D721Med (cell line): ENCODE measurements at regions not wholly inside any gene's neighbourhood (a gene's known extent, or its start where the extent isn't known, plus 50 kb on each side); places are given as distances from the start of the nearest gene placed in this dataset.

Experiments
- DNase-seq: peaks from one replicate; pipeline ENCODE4 v3.0.0; 2011; ENCODE audit warnings: low spot score; ENCODE audit not compliant: insufficient read length
- FAIRE-seq: peaks from 2 replicates; lab custom pipeline; 2011; peaks lifted over from hg19 to GRCh38; lab: Jason Lieb, UNC
- CTCF ChIP-seq: IDR thresholded peaks from 2 replicates; pipeline ENCODE4 v1.5.1; 2012; ENCODE audit warnings: mild to moderate bottlenecking, control low read depth; ENCODE audit not compliant: insufficient read depth; ENCODE audit errors: missing control alignments

- FAIRE-seq, result no peak
- no peak for TF ChIP-seq CTCF
These were observed 64.4 kb upstream of the TIAM1 start for GRCh38 chr21:31408301-31409088.

GRCh38 chr21:31406510-31406909 is 62.4 kb upstream of the TIAM1 start:
- FAIRE-seq, result no peak
- TF ChIP-seq CTCF, result no peak
- no peak for DNase-seq

More at GRCh38 chr21:31408301-31409088, 64.4 kb upstream of the TIAM1 start:
- DNase-seq, result no peak

- DNase-seq (no peak), FAIRE-seq (no peak)
- TF ChIP-seq CTCF, result no peak
These were observed 61.5 kb upstream of the TIAM1 start for GRCh38 chr21:31405604-31406003.

- no peak for DNase-seq
- no peak for TF ChIP-seq CTCF
- peak; percentile 44 for FAIRE-seq
These were observed 59.7 kb upstream of the TIAM1 start for GRCh38 chr21:31403596-31404333.

GRCh38 chr21:31399591-31399990 is 55.5 kb upstream of the TIAM1 start:
- FAIRE-seq (no peak), DNase-seq (no peak)
- TF ChIP-seq CTCF, result no peak

- no peak for DNase-seq
- TF ChIP-seq CTCF, result no peak
- no peak for FAIRE-seq
These were observed 54.5 kb upstream of the TIAM1 start for GRCh38 chr21:31398574-31398973.

GRCh38 chr21:31397939-31398338 is 53.9 kb upstream of the TIAM1 start:
- TF ChIP-seq CTCF, result no peak
- FAIRE-seq (no peak), DNase-seq (no peak)
